HG03175 (cell line): ENCODE measurements at regions not wholly inside any gene's neighbourhood (a gene's known extent, or its start where the extent isn't known, plus 50 kb on each side); places are given as distances from the start of the nearest gene placed in this dataset.
"Not testable (repeated sequence)": the region's sequence is repeated elsewhere in the genome, so short reads cannot be mapped to it uniquely, and the experiment has no call there.

Source experiments
- ATAC-seq: cut with Tn5 transposase; IDR thresholded peaks from one replicate; pipeline ENCODE4 v1.9.1; 2021; ENCODE audit warnings: mild to moderate bottlenecking, moderate library complexity; ENCODE audit not compliant: unreplicated experiment

- ATAC-seq: no peak
Measured at GRCh38 chr13:88369866-88370265, 698.7 kb downstream of the SLITRK5 start.

- no peak for ATAC-seq
Measured at GRCh38 chr13:88376760-88377388, 705.7 kb downstream of the SLITRK5 start.

- ATAC-seq: no peak
Measured at GRCh38 chr13:88377852-88378251, 706.7 kb downstream of the SLITRK5 start.

- no peak for ATAC-seq
Measured at GRCh38 chr13:88384542-88384941, 713.4 kb downstream of the SLITRK5 start.

- ATAC-seq: no peak
Measured at GRCh38 chr13:88395804-88396203, 724.6 kb downstream of the SLITRK5 start.

- no peak for ATAC-seq
Measured at GRCh38 chr13:88411696-88412095, 740.5 kb downstream of the SLITRK5 start.

GRCh38 chr13:88417801-88418200 lies 746.6 kb downstream of the SLITRK5 start:
- no peak for ATAC-seq

- no peak for ATAC-seq
Measured at GRCh38 chr13:88424463-88424862, 753.3 kb downstream of the SLITRK5 start.

- no peak for ATAC-seq
Measured at GRCh38 chr13:88426661-88427060, 755.5 kb downstream of the SLITRK5 start.

GRCh38 chr13:88429862-88430261 lies 758.7 kb downstream of the SLITRK5 start:
- ATAC-seq: no peak

GRCh38 chr13:88434953-88435352 lies 763.8 kb downstream of the SLITRK5 start:
- no peak for ATAC-seq

GRCh38 chr13:88436974-88437373 lies 765.8 kb downstream of the SLITRK5 start:
- ATAC-seq: no peak

GRCh38 chr13:88450515-88450914 lies 779.3 kb downstream of the SLITRK5 start:
- no peak for ATAC-seq

GRCh38 chr13:88456151-88456550 lies 785.0 kb downstream of the SLITRK5 start:
- ATAC-seq: no peak

GRCh38 chr13:88459331-88459730 lies 788.2 kb downstream of the SLITRK5 start:
- no peak for ATAC-seq

GRCh38 chr13:88461272-88462009 lies 790.3 kb downstream of the SLITRK5 start:
- ATAC-seq: no peak

GRCh38 chr13:88464851-88465250 lies 793.7 kb downstream of the SLITRK5 start:
- no peak for ATAC-seq

GRCh38 chr13:88472316-88472715 lies 801.1 kb downstream of the SLITRK5 start:
- ATAC-seq: peak; percentile 70

- ATAC-seq: no peak
Measured at GRCh38 chr13:88483202-88483601, 812.0 kb downstream of the SLITRK5 start.

- no peak for ATAC-seq
Measured at GRCh38 chr13:88507909-88508308, 836.7 kb downstream of the SLITRK5 start.

GRCh38 chr13:88512993-88513392 lies 841.8 kb downstream of the SLITRK5 start:
- ATAC-seq: not testable (repeated sequence)

- no peak for ATAC-seq
Measured at GRCh38 chr13:88526186-88526852, 855.1 kb downstream of the SLITRK5 start.
